GM13977 (cell line): ENCODE measurements at regions not wholly inside any gene's neighbourhood (a gene's known extent, or its start where the extent isn't known, plus 50 kb on each side); places are given as distances from the start of the nearest gene placed in this dataset.
"Not testable (repeated sequence)": the region's sequence is repeated elsewhere in the genome, so short reads cannot be mapped to it uniquely, and the experiment has no call there.

Experiments
- DNase-seq: peaks from one replicate; pipeline ENCODE4 v3.0.0; 2012; ENCODE audit warnings: low spot score
- in situ Hi-C: fragments of 300-500 bp; cut with MboI; formaldehyde crosslinking; loops from one replicate; pipeline ENCODE4 v1.12.0; 2022; ENCODE audit warnings: low sequenced_read_pairs, low pct_unique_long_range_greater_than_20kb, mixed read lengths, inconsistent platforms; ENCODE audit not compliant: unreplicated experiment
- TF ChIP-seq, protein P1 (sequence below): IDR thresholded peaks from 2 replicates; pipeline ENCODE4 v1.5.1; 2012; ENCODE audit warnings: mild to moderate bottlenecking, control low read depth; ENCODE audit not compliant: insufficient read depth; ENCODE audit errors: extremely low read depth, missing control alignments

DNA sequence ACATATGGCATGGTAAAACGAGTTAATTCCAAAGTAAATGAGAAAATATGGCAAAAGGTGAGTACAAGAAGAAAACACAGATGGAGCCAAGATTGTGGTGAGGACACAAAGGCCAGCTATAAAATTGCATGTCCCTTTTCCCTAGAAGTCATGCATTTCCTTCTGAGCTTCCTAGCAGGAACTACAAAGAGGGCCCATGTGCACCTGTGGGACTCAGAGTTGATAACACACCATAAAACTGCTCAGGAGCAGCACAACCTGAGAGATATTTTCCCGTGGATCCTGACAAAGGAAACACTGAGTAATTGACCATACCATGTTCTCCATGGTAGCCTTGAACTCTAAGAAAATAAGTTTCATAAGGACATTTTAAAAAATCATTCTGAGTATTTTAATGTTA lies 228.3 kb downstream of the DLEU7 start:
- DNase-seq: no peak
- TF ChIP-seq, protein P1, sequence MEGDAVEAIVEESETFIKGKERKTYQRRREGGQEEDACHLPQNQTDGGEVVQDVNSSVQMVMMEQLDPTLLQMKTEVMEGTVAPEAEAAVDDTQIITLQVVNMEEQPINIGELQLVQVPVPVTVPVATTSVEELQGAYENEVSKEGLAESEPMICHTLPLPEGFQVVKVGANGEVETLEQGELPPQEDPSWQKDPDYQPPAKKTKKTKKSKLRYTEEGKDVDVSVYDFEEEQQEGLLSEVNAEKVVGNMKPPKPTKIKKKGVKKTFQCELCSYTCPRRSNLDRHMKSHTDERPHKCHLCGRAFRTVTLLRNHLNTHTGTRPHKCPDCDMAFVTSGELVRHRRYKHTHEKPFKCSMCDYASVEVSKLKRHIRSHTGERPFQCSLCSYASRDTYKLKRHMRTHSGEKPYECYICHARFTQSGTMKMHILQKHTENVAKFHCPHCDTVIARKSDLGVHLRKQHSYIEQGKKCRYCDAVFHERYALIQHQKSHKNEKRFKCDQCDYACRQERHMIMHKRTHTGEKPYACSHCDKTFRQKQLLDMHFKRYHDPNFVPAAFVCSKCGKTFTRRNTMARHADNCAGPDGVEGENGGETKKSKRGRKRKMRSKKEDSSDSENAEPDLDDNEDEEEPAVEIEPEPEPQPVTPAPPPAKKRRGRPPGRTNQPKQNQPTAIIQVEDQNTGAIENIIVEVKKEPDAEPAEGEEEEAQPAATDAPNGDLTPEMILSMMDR: no peak
- in situ Hi-C loops: no loop called here

DNA sequence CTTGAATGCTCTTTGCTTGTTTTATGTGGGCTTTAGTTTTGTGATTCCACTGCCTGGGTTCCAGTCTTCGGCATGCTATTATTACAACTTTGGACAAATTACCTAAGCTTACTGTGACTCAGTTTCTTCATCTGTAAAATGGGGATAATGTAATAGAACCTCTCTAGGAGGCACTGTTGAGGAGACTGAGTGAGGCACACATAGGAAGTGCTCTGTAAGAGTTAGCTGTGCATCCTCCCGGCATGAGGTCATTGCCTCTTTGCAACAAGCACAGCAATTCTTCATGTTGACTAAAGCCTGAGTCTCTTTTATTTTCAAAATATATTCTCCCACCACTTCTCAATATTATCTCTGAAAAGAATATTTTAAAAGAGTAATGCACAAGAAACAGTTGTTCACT lies 227.4 kb downstream of the DLEU7 start:
- TF ChIP-seq, protein P1: no peak
- in situ Hi-C loops: no loop called here
- no peak for DNase-seq

DNA sequence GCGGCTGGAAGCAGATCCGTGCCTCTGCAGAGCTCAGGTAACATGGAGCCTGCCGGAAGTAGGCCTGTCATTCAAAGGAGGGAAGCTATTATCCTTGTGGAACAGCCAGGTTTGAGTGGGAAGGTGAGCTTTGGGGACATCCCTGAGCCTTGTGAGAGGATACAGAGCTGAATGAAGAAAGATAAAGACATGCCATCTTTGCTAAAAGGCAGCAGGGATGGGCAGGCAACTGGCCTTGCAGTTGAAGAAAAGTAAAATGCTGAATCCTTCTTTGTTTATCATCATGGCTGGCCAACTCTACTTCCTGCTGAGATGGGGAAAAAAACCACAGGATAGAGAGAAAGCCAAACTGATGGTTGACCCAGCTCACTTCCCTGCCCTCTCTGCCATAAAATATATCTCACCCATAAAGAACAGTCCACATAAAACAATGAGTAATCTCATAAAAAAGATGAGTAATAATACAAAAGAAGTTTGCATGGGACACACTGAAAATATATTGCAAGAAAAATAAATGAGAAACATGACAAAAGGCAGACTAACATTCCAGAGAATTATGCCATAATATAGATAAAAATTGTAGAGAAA lies 226.3 kb downstream of the DLEU7 start:
- in situ Hi-C loops: no loop called here
- DNase-seq: no peak

DNA sequence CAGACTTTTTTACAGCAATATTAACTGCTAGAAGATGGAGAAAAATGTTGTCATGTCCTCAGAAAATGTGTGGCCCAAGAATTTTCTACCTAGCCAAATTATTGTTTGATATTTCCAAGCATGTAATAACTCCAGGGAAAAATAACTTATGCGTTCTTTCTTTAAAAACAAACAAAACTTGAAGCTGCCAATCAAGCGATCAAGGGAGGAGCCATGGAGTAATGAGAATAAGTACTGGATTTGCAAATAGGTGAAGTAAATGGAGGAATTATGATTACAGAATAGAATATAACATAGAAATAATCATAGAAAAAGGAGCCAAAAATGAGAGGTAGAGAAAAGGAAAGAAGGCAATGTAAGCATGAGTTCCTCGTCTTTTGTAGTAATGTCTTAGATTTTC lies 225.3 kb downstream of the DLEU7 start:
- in situ Hi-C loops: no loop called here
- TF ChIP-seq, protein P1: no peak
- DNase-seq: no peak

More for the DNA sequence above, 226.3 kb downstream of the DLEU7 start:
- TF ChIP-seq, protein P1: no peak

DNA sequence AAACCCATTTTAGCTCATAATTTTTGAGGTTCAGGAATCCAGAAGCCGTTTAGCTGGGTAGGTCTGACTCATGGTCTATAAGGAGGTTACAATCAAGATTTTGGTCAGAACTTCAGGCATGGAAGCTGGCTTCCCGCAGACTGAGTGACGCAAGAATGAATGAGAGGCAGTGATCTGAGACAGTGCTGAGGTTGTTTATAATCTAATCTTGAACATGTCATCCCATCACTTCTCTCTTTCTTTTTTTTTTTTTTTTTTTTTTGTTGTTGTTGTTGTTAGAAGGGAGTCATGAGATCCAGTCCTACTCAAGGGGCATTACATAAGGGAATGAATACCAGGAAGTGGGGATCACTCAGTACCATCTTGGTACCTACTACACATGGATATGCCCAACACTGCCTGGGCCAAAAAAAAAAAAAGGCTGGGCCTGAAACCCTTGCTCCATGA lies 217.4 kb downstream of the DLEU7 start:
- TF ChIP-seq, protein P1: no peak
- in situ Hi-C loops: no loop called here
- no peak for DNase-seq

DNA sequence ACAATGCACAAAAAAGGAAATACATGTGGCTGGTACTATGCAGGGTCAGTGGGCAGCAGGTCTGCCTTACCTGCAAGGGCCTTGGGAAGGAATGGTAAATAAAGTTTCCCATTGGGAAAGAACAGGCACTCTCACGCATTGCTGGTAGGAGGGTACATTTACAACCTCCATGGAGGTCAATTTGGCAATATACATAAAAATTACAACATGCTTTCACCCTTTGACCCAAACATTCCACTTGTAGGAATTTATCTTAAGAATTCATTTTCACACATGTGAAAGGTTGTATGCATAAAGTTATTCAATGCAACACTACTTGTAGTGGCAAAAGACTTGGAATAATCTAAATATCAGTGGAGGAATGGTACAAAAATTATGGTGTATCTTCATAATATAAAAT lies 216.4 kb downstream of the DLEU7 start:
- in situ Hi-C loops: no loop called here
- no peak for DNase-seq
- TF ChIP-seq, protein P1: no peak

DNA sequence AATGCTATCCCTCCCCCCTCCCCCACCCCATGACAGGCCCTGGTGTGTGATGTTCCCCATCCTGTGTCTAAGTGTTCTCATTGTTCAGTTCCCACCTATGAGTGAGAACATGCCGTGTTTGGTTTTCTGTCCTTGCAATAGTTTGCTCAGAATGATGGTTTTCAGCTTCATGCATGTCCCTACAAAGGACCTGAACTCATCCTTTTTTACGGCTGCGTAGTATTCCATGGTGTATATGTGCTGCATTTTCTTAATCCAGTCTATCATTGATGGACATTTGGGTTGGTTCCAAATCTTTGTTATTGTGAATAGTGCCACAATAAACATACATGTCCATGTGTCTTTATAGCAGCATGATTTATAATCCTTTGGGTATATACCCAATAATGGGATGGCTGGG lies 215.0 kb downstream of the DLEU7 start:
- DNase-seq, in situ Hi-C loops: not testable (repeated sequence)
